Muscle layer of duodenum (tissue), 2 donors: ENCODE measurements at regions not wholly inside any gene's neighbourhood (a gene's known extent, or its start where the extent isn't known, plus 50 kb on each side); places are given as distances from the start of the nearest gene placed in this dataset.
"Not testable (repeated sequence)": the region's sequence is repeated elsewhere in the genome, so short reads cannot be mapped to it uniquely, and the experiment has no call there.

Experiments
- H3K27ac ChIP-seq: one replicate; pipeline ENCODE4 v1.7.0; 2013; ENCODE audit warnings: mild to moderate bottlenecking, low read length
- H3K27me3 ChIP-seq: one replicate; pipeline ENCODE4 v1.7.0; 2013; ENCODE audit warnings: low read depth, mild to moderate bottlenecking, control low read depth, low read length
- H3K36me3 ChIP-seq, 2 donors: one replicate each; pipeline ENCODE4 v1.7.0; 2013; ENCODE audit warnings: low read length in 2 of 2, control low read depth in 1 of 2, mild to moderate bottlenecking in 1 of 2; ENCODE audit not compliant: insufficient read depth in 2 of 2, control insufficient read depth in 1 of 2
- H3K4me1 ChIP-seq, 2 donors: one replicate each; pipeline ENCODE4 v1.7.0; 2013; ENCODE audit warnings: low read length in 2 of 2, mild to moderate bottlenecking in 2 of 2, control low read depth in 1 of 2, moderate library complexity in 1 of 2; ENCODE audit not compliant: insufficient read depth in 2 of 2, control insufficient read depth in 1 of 2
- H3K4me3 ChIP-seq, 2 donors: one replicate each; pipeline ENCODE4 v1.7.0; 2013; ENCODE audit warnings: low read length in 2 of 2, low read depth in 1 of 2, mild to moderate bottlenecking in 1 of 2
- H3K9me3 ChIP-seq, 2 donors: one replicate each; pipeline ENCODE4 v1.7.0; 2013; ENCODE audit warnings: low read length in 2 of 2, control low read depth in 1 of 2, mild to moderate bottlenecking in 1 of 2; ENCODE audit not compliant: control insufficient read depth in 1 of 2
- donor health status: healthy.

DNA sequence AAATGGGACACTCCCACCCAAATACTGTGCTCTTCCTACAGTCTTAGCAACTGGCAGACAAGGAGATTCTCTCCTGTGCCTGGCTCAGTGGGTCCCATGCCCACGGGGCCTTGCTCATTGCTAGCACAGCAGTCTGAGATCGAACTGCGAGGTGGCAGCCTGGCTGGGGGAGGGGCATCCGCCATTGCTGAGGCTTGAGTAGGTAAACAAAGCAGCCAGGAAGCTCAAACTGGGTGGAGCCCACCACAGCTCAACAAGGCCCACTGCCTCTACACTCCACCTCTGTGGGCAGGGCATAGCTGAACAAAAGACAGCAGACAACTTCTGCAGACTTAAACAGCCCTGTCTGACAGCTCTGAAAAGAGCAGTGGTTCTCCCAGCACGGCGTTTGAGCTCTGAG, 174.8 kb downstream of the COL12A1 start:
- H3K4me3 ChIP-seq, H3K27ac ChIP-seq, H3K9me3 ChIP-seq, H3K4me1 ChIP-seq, H3K36me3 ChIP-seq, H3K27me3 ChIP-seq: not testable (repeated sequence)

DNA sequence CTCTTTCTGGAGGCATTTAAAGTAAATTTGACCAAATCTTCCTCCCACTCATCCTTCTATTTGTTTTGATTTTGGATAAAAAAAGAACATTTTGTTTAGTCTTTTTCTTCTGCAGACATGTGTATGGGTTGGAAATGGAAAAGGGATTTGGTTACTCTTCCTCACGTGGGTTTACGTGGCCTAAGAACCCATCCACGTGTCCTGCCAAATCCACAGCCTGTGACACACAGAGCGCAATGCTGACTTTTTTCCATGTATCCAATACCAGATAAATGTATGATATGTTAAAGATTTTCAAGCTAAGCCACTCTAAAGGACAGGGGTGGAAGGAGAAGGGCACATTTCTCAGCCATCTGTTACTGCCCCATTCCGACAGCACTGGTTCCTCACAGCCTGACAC, 176.5 kb downstream of the COL12A1 start:
- H3K27me3 ChIP-seq, result no peaks in the 10 kb centered on the region
- no peak overlapping the region for H3K4me3 ChIP-seq
- no peaks in the 10 kb centered on the region for H3K9me3 ChIP-seq
- no peak overlapping the region for H3K27ac ChIP-seq
- no peaks in the 10 kb centered on the region for H3K4me1 ChIP-seq
- no peaks in the 10 kb centered on the region for H3K36me3 ChIP-seq

DNA sequence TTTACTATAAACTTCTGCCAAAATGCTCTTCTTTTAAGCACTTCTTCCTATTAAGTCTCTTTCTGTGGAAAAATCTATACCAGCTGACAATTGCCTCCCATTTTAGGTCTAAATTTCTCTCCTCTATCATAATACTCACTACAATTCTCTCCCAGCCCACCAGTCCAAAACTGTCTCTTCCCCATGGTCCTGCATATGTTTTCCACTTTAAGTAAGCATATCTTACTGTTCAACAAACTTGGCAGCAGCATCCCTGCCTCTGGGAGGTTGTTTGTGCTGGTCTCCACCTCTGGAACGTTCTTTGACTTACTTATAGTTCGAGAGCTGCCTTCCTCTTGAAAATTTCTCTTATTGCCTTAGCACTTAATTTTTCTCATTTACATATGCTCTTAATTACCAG, 180.5 kb downstream of the COL12A1 start:
- no peaks in the 10 kb centered on the region for H3K36me3 ChIP-seq
- no peaks in the 10 kb centered on the region for H3K9me3 ChIP-seq
- H3K27me3 ChIP-seq, result no peaks in the 10 kb centered on the region
- H3K4me1 ChIP-seq, result no peaks in the 10 kb centered on the region
- no peak overlapping the region for H3K4me3 ChIP-seq
- no peak overlapping the region for H3K27ac ChIP-seq

DNA sequence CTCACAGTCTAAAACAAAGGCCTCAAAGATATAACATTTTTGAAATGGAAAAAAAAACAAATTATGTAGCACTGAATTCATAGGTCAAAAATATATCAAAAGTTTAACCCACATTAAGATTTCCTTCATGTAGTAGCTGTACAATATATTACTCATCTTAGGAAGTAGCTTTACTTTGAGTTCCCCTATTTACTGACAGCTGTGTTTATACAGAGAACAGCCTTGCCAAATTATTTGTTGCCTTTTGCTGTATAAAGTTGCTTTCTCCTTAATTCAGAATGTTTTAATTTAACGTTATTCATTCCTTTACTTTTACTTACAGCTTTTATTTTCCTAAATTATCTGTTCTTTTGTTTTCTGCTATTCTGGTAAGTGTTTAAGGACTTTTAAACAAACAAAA, 181.0 kb downstream of the COL12A1 start:
- H3K9me3 ChIP-seq, result no peaks in the 10 kb centered on the region
- H3K27ac ChIP-seq, result no peak overlapping the region
- no peaks in the 10 kb centered on the region for H3K36me3 ChIP-seq
- H3K4me3 ChIP-seq, result no peak overlapping the region
- H3K4me1 ChIP-seq, result no peaks in the 10 kb centered on the region
- no peaks in the 10 kb centered on the region for H3K27me3 ChIP-seq

DNA sequence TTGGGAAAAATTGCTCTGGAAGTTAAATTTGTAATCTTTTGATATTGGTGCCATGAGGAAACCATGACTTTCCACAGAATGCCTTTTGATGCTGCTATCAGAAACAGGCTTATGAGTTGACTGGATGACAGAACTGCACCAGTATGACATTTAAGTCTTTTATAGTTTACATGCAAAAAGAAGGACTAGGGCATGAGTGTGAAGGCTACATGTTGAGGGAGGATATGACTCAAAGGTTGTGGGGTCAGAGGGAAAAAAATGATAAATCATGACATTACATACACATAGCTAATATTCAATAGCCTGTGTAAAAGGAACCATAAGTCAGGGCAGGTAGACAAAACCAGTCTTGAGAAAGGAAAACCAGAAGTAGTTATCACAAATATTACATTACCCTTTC, 182.2 kb downstream of the COL12A1 start:
- Histone ChIP-seq H3K36me3 (no peaks in the 10 kb centered on the region), H3K27me3 (no peaks in the 10 kb centered on the region), H3K27ac (no peak overlapping the region), H3K4me3 (no peak overlapping the region), H3K4me1 (no peaks in the 10 kb centered on the region), H3K9me3 (no peaks in the 10 kb centered on the region)

DNA sequence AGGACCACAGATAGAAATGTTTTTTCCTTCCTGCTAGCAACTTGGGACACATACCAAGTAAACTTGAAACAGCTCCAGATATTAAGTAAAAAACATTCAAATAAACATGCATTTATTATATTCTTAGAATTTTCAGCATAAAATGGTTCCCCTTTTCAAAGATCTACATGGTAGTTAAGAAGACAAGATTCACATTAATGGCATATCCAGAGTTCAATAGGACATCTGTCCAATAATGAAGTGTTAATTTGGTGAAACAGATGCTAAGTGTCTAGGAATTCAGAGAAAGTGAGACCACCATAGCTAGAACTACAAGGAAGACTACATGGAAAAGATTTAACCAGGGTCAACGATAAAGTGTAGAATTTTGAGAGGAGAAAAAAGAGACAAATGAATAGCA, 184.9 kb downstream of the COL12A1 start:
- no peaks in the 10 kb centered on the region for H3K36me3 ChIP-seq
- H3K27me3 ChIP-seq, result no peaks in the 10 kb centered on the region
- H3K27ac ChIP-seq, result no peak overlapping the region
- no peaks in the 10 kb centered on the region for H3K9me3 ChIP-seq
- H3K4me1 ChIP-seq, result no peaks in the 10 kb centered on the region
- no peak overlapping the region for H3K4me3 ChIP-seq

DNA sequence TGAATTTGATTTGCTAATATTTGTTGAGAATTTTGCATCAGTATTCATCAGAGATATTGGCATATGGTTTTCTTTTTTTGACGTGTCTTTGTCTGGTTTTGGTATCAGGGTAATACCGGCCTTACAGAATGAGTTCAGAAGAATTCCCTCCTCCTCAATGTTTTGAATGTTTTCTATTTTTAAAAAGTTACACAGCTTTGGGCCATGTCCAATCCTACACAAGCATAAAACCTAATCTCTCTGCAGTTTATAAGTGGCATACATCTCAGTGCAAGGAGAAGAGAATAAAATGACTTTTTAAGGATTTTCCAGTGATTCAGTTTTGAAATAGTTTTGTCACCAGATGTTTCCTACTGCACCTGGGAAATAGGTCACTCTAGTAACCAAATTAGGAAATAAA, 185.5 kb downstream of the COL12A1 start:
- no peak overlapping the region for H3K27ac ChIP-seq
- no peaks in the 10 kb centered on the region for H3K27me3 ChIP-seq
- no peaks in the 10 kb centered on the region for H3K9me3 ChIP-seq
- no peaks in the 10 kb centered on the region for H3K36me3 ChIP-seq
- no peaks in the 10 kb centered on the region for H3K4me1 ChIP-seq
- no peak overlapping the region for H3K4me3 ChIP-seq

DNA sequence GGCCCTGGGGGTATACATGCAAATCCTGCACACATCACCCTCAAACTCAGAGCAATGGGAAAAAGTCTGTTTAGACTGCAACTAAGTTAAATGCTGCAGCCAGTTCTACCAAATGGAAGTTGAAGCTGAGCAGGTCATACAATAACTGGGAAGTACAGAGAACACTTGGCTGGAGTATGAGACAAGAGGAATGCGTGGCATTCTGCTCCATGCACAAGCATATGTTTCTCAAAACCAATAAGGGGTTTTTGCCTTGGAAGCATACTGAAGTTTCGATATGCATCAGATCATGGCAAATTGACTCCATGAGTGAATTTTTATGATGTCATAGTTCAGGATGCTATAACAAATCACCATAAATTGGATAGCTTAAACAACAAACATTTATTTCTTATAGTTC, 193.8 kb downstream of the COL12A1 start:
- no peaks in the 10 kb centered on the region for H3K36me3 ChIP-seq
- peaks cover 0 to 5% of the 10 kb centered on the region in 2 donors for H3K4me1 ChIP-seq
- no peak overlapping the region for H3K4me3 ChIP-seq
- no peaks in the 10 kb centered on the region for H3K27me3 ChIP-seq
- no peaks in the 10 kb centered on the region for H3K9me3 ChIP-seq
- no peak overlapping the region for H3K27ac ChIP-seq

DNA sequence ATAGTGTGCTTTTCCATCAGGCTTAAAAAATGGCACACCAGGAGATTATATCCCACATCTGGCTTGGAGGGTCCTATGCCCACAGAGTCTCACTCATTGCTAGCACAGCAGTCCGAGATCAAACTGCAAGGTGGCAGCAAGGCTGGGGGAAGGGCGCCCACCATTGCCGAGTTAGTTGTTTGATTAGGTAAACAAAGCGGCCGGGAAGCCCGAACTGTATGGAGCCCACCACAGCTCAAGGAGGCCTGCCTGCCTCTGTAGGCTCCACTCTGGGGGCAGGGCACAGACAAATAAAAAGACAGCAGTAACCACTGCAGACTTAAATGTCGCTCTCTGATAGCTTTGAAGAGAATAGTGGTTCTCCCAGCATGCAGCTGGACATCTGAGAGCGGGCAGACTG, 201.9 kb downstream of the COL12A1 start:
- H3K9me3 ChIP-seq, H3K36me3 ChIP-seq, H3K27ac ChIP-seq, H3K27me3 ChIP-seq, H3K4me3 ChIP-seq, H3K4me1 ChIP-seq: not testable (repeated sequence)

DNA sequence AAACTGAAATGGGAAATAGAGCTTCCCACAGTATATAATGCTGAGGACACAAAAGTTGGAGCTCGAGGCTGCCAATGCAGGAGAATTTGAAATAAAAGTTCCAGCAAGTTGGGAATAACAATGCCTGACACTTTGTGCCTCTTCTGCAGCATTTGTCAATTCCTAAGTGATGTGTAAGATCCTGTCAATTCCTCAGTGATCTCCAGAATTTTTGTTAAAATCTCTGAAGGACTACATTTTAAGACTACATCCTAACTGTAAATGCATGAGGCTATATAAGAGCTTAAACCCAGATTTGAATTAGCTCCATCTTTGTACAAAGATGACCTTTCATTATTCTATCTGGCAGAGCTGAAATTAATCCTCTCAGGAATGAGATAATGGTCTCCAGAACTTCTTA, 208.2 kb downstream of the COL12A1 start:
- Histone ChIP-seq H3K27me3 (no peaks in the 10 kb centered on the region), H3K36me3 (no peaks in the 10 kb centered on the region), H3K27ac (no peak overlapping the region), H3K4me1 (no peaks in the 10 kb centered on the region), H3K9me3 (no peaks in the 10 kb centered on the region), H3K4me3 (no peak overlapping the region)

DNA sequence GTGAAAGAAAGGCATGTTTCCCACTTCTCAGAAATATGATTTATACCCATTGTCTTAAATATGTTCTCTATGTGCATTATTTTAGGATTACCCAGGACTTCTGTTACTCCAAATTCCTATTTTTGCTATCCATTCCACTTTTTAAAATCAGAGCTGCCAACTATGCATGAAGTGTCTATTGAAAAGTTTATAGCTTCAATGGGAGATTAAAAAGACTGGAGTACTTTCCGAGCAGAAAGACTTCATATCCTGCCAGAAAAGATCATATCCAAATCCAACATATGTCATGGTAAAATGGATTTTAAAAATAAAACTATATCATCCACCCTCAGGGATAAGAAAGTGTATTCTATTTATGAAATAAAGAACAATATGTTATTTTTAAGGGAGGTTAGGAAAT, 212.7 kb downstream of the COL12A1 start:
- no peaks in the 10 kb centered on the region for H3K36me3 ChIP-seq
- no peaks in the 10 kb centered on the region for H3K4me1 ChIP-seq
- no peak overlapping the region for H3K4me3 ChIP-seq
- no peak overlapping the region for H3K27ac ChIP-seq
- no peaks in the 10 kb centered on the region for H3K9me3 ChIP-seq
- no peaks in the 10 kb centered on the region for H3K27me3 ChIP-seq

DNA sequence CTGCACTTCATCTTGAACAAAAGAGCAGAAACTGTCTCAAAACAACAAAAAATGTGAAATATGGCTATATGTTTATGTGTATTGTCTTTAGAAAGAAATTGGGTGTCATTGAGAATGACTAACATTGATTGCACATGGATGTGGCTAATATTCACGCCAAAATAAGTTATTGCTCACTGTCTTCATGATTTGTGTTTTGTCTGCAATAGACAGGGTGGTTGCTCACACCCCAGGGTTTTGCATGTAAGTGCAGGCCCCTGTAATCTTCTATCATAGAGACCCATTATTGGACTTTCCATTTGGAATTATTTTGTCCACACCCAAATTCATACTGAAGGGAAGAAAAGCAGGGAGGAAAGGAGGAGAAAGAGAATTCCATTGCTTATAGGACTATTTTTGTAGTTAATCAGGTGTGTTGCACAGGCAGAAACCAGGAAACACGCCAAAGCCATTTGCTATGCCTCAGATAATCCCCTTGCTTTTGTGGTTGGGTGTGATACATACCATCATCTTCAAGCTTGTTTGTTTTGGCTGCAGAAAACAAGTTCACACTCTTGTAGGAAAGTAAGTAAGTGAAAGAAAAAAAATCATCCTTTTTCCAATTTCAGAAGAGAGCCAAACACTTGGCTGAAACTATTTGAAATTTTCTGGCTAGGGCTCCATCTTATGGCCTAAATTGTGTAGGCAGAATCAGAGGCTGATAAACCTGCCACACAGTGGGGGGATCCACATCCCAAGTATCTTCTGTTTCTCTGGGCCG, 214.1 kb downstream of the COL12A1 start:
- no peak overlapping the region for H3K27ac ChIP-seq
- no peaks in the 10 kb centered on the region for H3K36me3 ChIP-seq
- no peaks in the 10 kb centered on the region for H3K27me3 ChIP-seq
- no peak overlapping the region for H3K4me3 ChIP-seq
- H3K9me3 ChIP-seq, result peaks cover 0 to 3% of the 10 kb centered on the region in 2 donors
- no peaks in the 10 kb centered on the region for H3K4me1 ChIP-seq
